T-helper 17 cell (primary cell): ENCODE measurements at regions not wholly inside any gene's neighbourhood (a gene's known extent, or its start where the extent isn't known, plus 50 kb on each side); places are given as distances from the start of the nearest gene placed in this dataset.

Experiments used
- ATAC-seq: fragments of 150-1000 bp; cut with Tn5 transposase; 2 replicates; pipeline ENCODE4 v1.10.0; 2021; ENCODE audit warnings: mild to moderate bottlenecking, moderate library complexity
- DNase-seq, 3 donors: peaks; one replicate each; pipeline versions ENCODE4 v3.0.0 to v3.0.0-alpha.2; 2020 to 2021
- H3K9me3 ChIP-seq: one replicate; pipeline ENCODE4 v1.7.0; 2013; ENCODE audit warnings: low read length, mild to moderate bottlenecking; ENCODE audit not compliant: control insufficient read depth, poor library complexity, severe bottlenecking
- H3K27ac Mint-ChIP-seq: one replicate; pipeline ENCODE4 v1.8.0; 2022; ENCODE audit warnings: mild to moderate bottlenecking, moderate library complexity, mixed read lengths
- H3K27me3 Mint-ChIP-seq: one replicate; pipeline ENCODE4 v1.8.0; 2022; ENCODE audit warnings: mixed read lengths
- H3K36me3 Mint-ChIP-seq: one replicate; pipeline ENCODE4 v1.8.0; 2022; ENCODE audit warnings: low read depth, mixed read lengths
- H3K4me1 Mint-ChIP-seq: one replicate; pipeline ENCODE4 v1.8.0; 2022; ENCODE audit warnings: mild to moderate bottlenecking, mixed read lengths
- H3K4me3 Mint-ChIP-seq: one replicate; pipeline ENCODE4 v1.8.0; 2022; ENCODE audit warnings: mild to moderate bottlenecking, moderate library complexity, mixed read lengths

- Mint-ChIP-seq H3K4me3 (no peak overlapping the region), H3K36me3 (no peaks in the 10 kb centered on the region), H3K27me3 (no peaks in the 10 kb centered on the region), H3K4me1 (no peaks in the 10 kb centered on the region), H3K27ac (no peak overlapping the region)
- ATAC-seq = no peak
- no peaks in the 10 kb centered on the region for H3K9me3 ChIP-seq
- no peak for DNase-seq
Observed at GRCh38 chr10:111967547-111967946, 216.0 kb downstream of the GPAM start.

- no peaks in the 10 kb centered on the region for H3K27me3 Mint-ChIP-seq
Observed at GRCh38 chr10:111968647-111969046, 214.9 kb downstream of the GPAM start.

GRCh38 chr10:111970111-111970510 is 213.5 kb downstream of the GPAM start:
- Mint-ChIP-seq H3K27ac (no peak overlapping the region), H3K27me3 (no peaks in the 10 kb centered on the region), H3K4me3 (no peak overlapping the region), H3K4me1 (no peaks in the 10 kb centered on the region), H3K36me3 (no peaks in the 10 kb centered on the region)
- ATAC-seq (no peak), DNase-seq (no peak)
- no peaks in the 10 kb centered on the region for H3K9me3 ChIP-seq

More at GRCh38 chr10:111968647-111969046, 214.9 kb downstream of the GPAM start:
- Mint-ChIP-seq H3K36me3 (no peaks in the 10 kb centered on the region), H3K4me3 (no peak overlapping the region), H3K4me1 (no peaks in the 10 kb centered on the region), H3K27ac (no peak overlapping the region)
- ATAC-seq = no peak
- no peak for DNase-seq
- H3K9me3 ChIP-seq = no peaks in the 10 kb centered on the region

GRCh38 chr10:111972109-111972508 is 211.5 kb downstream of the GPAM start:
- no peaks in the 10 kb centered on the region for H3K9me3 ChIP-seq
- ATAC-seq = no peak
- H3K27ac Mint-ChIP-seq = no peak overlapping the region
- H3K4me1 Mint-ChIP-seq = no peaks in the 10 kb centered on the region
- H3K27me3 Mint-ChIP-seq = no peaks in the 10 kb centered on the region
- no peaks in the 10 kb centered on the region for H3K36me3 Mint-ChIP-seq
- H3K4me3 Mint-ChIP-seq = no peak overlapping the region
- no peak for DNase-seq

- H3K27ac Mint-ChIP-seq = no peak overlapping the region
- H3K4me3 Mint-ChIP-seq = no peak overlapping the region
- no peaks in the 10 kb centered on the region for H3K36me3 Mint-ChIP-seq
- ATAC-seq = no peak
- no peaks in the 10 kb centered on the region for H3K27me3 Mint-ChIP-seq
- no peaks in the 10 kb centered on the region for H3K9me3 ChIP-seq
- no peak for DNase-seq
- H3K4me1 Mint-ChIP-seq = no peaks in the 10 kb centered on the region
Observed at GRCh38 chr10:111973306-111973705, 210.3 kb downstream of the GPAM start.

- no peak overlapping the region for H3K27ac Mint-ChIP-seq
- no peaks in the 10 kb centered on the region for H3K4me1 Mint-ChIP-seq
- ATAC-seq (no peak), DNase-seq (no peak)
- H3K36me3 Mint-ChIP-seq = no peaks in the 10 kb centered on the region
- H3K4me3 Mint-ChIP-seq = no peak overlapping the region
- H3K9me3 ChIP-seq = no peaks in the 10 kb centered on the region
- H3K27me3 Mint-ChIP-seq = no peaks in the 10 kb centered on the region
Observed at GRCh38 chr10:111973826-111974225, 209.7 kb downstream of the GPAM start.

- H3K36me3 Mint-ChIP-seq = no peaks in the 10 kb centered on the region
- ATAC-seq (no peak), DNase-seq (no peak)
- H3K9me3 ChIP-seq = no peaks in the 10 kb centered on the region
- H3K4me3 Mint-ChIP-seq = no peak overlapping the region
- H3K4me1 Mint-ChIP-seq = no peaks in the 10 kb centered on the region
- no peaks in the 10 kb centered on the region for H3K27me3 Mint-ChIP-seq
- H3K27ac Mint-ChIP-seq = no peak overlapping the region
Observed at GRCh38 chr10:111974325-111974724, 209.2 kb downstream of the GPAM start.

- Mint-ChIP-seq H3K27ac (no peak overlapping the region), H3K4me1 (no peaks in the 10 kb centered on the region)
- no peak for ATAC-seq
Observed at GRCh38 chr10:111976557-111976956, 207.0 kb downstream of the GPAM start.

GRCh38 chr10:111984057-111984456 is 199.5 kb downstream of the GPAM start:
- H3K27me3 Mint-ChIP-seq = peaks cover 7% of the 10 kb centered on the region
- H3K36me3 Mint-ChIP-seq = no peaks in the 10 kb centered on the region

More at GRCh38 chr10:111976557-111976956, 207.0 kb downstream of the GPAM start:
- no peak for DNase-seq
- Mint-ChIP-seq H3K4me3 (no peak overlapping the region), H3K36me3 (no peaks in the 10 kb centered on the region), H3K27me3 (no peaks in the 10 kb centered on the region)
- H3K9me3 ChIP-seq = no peaks in the 10 kb centered on the region

GRCh38 chr10:111986079-111986478 is 197.5 kb downstream of the GPAM start:
- ATAC-seq (no peak), DNase-seq (no peak)
- Mint-ChIP-seq H3K27ac (no peak overlapping the region), H3K27me3 (peaks cover 7% of the 10 kb centered on the region), H3K36me3 (no peaks in the 10 kb centered on the region), H3K4me1 (no peaks in the 10 kb centered on the region), H3K4me3 (no peak overlapping the region)
- no peaks in the 10 kb centered on the region for H3K9me3 ChIP-seq

More at GRCh38 chr10:111984057-111984456, 199.5 kb downstream of the GPAM start:
- H3K9me3 ChIP-seq = no peaks in the 10 kb centered on the region
- Mint-ChIP-seq H3K27ac (no peak overlapping the region), H3K4me1 (no peaks in the 10 kb centered on the region), H3K4me3 (no peak overlapping the region)
- ATAC-seq = no peak
- DNase-seq = no peak

GRCh38 chr10:111988646-111989045 is 194.9 kb downstream of the GPAM start:
- Mint-ChIP-seq H3K27me3 (peaks cover 13% of the 10 kb centered on the region), H3K4me3 (no peak overlapping the region), H3K36me3 (peaks cover 2% of the 10 kb centered on the region), H3K27ac (no peak overlapping the region), H3K4me1 (no peaks in the 10 kb centered on the region)
- DNase-seq (no peak), ATAC-seq (no peak)
- H3K9me3 ChIP-seq = no peaks in the 10 kb centered on the region

- Mint-ChIP-seq H3K27me3 (peaks cover 14% of the 10 kb centered on the region), H3K4me3 (no peak overlapping the region), H3K36me3 (peaks cover 2% of the 10 kb centered on the region), H3K4me1 (no peaks in the 10 kb centered on the region), H3K27ac (no peak overlapping the region)
- no peak for DNase-seq
- no peak for ATAC-seq
- H3K9me3 ChIP-seq = no peaks in the 10 kb centered on the region
Observed at GRCh38 chr10:111989136-111989911, 194.2 kb downstream of the GPAM start.

GRCh38 chr10:111990734-111991133 is 192.8 kb downstream of the GPAM start:
- no peaks in the 10 kb centered on the region for H3K4me1 Mint-ChIP-seq
- no peak for ATAC-seq
- no peaks in the 10 kb centered on the region for H3K9me3 ChIP-seq
- H3K27ac Mint-ChIP-seq = no peak overlapping the region
- H3K27me3 Mint-ChIP-seq = peaks cover 17% of the 10 kb centered on the region
- H3K4me3 Mint-ChIP-seq = no peak overlapping the region
- DNase-seq = no peak
- peaks cover 2% of the 10 kb centered on the region for H3K36me3 Mint-ChIP-seq

GRCh38 chr10:111993321-111993720 is 190.2 kb downstream of the GPAM start:
- Mint-ChIP-seq H3K36me3 (peaks cover 2% of the 10 kb centered on the region), H3K4me3 (no peak overlapping the region), H3K4me1 (no peaks in the 10 kb centered on the region), H3K27ac (no peak overlapping the region), H3K27me3 (peaks cover 25% of the 10 kb centered on the region)
- H3K9me3 ChIP-seq = no peaks in the 10 kb centered on the region
- DNase-seq (no peak), ATAC-seq (no peak)
